ENCODE measurements at regions not wholly inside any gene's neighbourhood (a gene's known extent, or its start where the extent isn't known, plus 50 kb on each side); places are given as distances from the start of the nearest gene placed in this dataset.

DNA sequence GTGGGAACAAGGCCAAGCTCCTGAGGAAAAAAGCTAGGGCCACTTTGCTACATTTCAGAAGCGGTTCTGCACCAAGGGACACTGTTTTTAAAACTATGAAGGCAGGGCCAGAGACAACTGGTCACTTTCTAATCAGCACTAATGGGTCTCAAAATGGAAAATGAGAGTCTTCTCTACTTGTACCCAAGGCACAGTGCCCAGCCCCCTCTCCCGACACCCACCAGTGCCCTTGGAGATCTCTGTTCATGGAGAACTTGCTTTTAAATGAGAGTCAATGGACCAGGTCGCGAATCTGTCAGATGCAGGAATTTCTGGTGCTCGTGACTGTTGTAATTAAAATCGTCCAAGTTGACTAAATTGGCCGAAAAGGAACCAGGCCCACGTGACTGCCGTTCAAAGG, 591.6 kb downstream of the BCOR start:
- Histone ChIP-seq H3K9me3 (replicated peaks; ENCODE audit: control insufficient read depth, low read depth, low read length) (peaks cover 10% of the 10 kb centered on the region), H3K27ac (ENCODE audit: low read length) (no peak overlapping the region), H3K27me3 (ENCODE audit: control insufficient read depth, insufficient read depth, low read length) (peaks cover 35% of the 10 kb centered on the region), H3K36me3 (ENCODE audit: control insufficient read depth, insufficient read depth, low read length) (no peaks in the 10 kb centered on the region), H3K4me1 (ENCODE audit: control insufficient read depth, insufficient read depth, low read length) (peaks cover 4% of the 10 kb centered on the region), H3K4me3 (ENCODE audit: low read length) (no peak overlapping the region)
- WGBS (ENCODE audit: insufficient coverage) = 88% methylated on average over 6 of the region's 9 CpGs
- DNase-seq = no peak

DNA sequence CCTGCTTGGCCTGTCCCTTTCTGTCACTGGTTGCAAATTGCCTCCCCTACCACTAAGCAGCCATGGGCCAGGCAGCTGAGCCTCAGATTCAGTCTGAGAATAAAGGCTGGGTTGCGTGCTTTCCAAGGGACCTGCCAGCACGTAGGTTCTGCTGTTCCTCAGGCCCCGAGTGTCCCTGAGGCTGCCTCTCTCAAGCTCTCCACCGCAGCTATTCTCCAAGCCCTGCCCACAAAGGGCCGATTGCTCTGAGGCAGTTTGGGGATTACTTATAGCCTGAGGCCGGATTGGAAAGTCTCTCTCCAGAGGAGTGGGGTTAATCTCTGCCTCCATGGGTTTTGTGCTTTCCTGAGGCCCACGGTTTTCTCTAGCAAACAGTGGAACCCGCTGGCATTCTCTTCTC, 590.7 kb downstream of the BCOR start:
- Histone ChIP-seq H3K4me3 (ENCODE audit: low read length) (no peak overlapping the region), H3K27me3 (ENCODE audit: control insufficient read depth, insufficient read depth, low read length) (peaks cover 33% of the 10 kb centered on the region), H3K36me3 (ENCODE audit: control insufficient read depth, insufficient read depth, low read length) (no peaks in the 10 kb centered on the region), H3K4me1 (ENCODE audit: control insufficient read depth, insufficient read depth, low read length) (peaks cover 3% of the 10 kb centered on the region), H3K9me3 (replicated peaks; ENCODE audit: control insufficient read depth, low read depth, low read length) (peaks cover 10% of the 10 kb centered on the region), H3K27ac (ENCODE audit: low read length) (no peak overlapping the region)
- DNase-seq = no peak
- 61% methylated on average over 3 of the region's 8 CpGs for WGBS (ENCODE audit: insufficient coverage)

DNA sequence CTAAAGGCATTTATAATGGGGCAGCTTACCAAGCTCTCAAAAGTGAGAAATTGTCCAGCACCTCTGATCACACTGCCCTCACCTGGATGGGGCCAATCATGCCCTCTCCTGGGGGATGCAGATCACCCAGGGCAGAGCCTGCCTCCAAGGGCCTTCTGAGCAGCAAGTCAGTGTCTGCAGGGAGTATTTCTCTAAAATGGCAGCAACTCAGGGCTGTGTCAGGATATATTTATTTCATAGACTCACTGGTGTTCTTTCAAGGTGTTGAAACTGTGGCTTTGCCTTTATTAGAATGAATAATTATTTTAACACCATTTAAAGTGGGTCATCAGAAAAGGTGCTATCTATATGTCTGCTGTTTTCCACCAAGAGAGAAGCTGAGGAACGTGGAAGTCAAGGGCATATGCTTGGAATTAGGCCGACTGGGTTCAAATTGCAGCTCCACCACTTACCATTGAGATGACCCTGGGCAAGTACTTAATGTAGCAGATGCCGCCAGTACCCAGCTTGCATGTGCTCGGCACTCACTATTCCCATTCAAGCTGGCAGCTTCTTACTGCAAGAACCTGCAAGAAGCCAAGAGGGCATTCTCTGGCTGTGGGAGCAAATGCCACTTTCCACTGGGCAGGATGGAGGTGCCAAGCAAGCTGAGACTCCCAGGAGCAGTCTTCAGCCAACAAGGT, 590.0 kb downstream of the BCOR start:
- H3K27me3 ChIP-seq (ENCODE audit: control insufficient read depth, insufficient read depth, low read length) = peaks cover 35% of the 10 kb centered on the region
- DNase-seq = no peak
- no peak overlapping the region for H3K27ac ChIP-seq (ENCODE audit: low read length)
- peaks cover 10% of the 10 kb centered on the region for H3K9me3 ChIP-seq (replicated peaks; ENCODE audit: control insufficient read depth, low read depth, low read length)
- WGBS (ENCODE audit: insufficient coverage) = 92% methylated on average over 4 of the region's 4 CpGs
- H3K4me3 ChIP-seq (ENCODE audit: low read length) = no peak overlapping the region
- peaks cover 3% of the 10 kb centered on the region for H3K4me1 ChIP-seq (ENCODE audit: control insufficient read depth, insufficient read depth, low read length)
- no peaks in the 10 kb centered on the region for H3K36me3 ChIP-seq (ENCODE audit: control insufficient read depth, insufficient read depth, low read length)

DNA sequence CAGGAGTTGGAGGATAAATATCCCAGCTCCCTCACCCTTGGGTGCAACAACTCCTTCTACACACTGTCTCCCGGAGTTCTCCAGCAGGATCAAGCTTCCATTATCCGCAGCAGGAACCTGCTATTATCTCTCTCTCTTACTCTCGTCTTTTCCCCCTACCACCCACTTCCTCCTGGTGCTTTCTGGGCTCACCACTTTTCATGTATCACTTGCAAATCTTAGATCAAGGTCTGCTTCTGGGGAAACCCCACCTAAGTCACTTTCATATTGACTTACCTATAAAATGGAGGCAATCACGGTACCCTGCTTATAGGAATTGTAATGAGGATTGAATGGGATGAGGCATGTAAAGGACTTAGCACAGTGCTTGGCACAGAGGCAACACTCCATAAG, 589.5 kb downstream of the BCOR start:
- H3K4me3 ChIP-seq (ENCODE audit: low read length) = no peak overlapping the region
- H3K4me1 ChIP-seq (ENCODE audit: control insufficient read depth, insufficient read depth, low read length) = peaks cover 3% of the 10 kb centered on the region
- H3K27ac ChIP-seq (ENCODE audit: low read length) = no peak overlapping the region
- H3K9me3 ChIP-seq (replicated peaks; ENCODE audit: control insufficient read depth, low read depth, low read length) = peaks cover 10% of the 10 kb centered on the region
- peaks cover 38% of the 10 kb centered on the region for H3K27me3 ChIP-seq (ENCODE audit: control insufficient read depth, insufficient read depth, low read length)
- no peak for DNase-seq
- H3K36me3 ChIP-seq (ENCODE audit: control insufficient read depth, insufficient read depth, low read length) = no peaks in the 10 kb centered on the region
- WGBS (ENCODE audit: insufficient coverage) = 87% methylated on average over 3 of the region's 4 CpGs

DNA sequence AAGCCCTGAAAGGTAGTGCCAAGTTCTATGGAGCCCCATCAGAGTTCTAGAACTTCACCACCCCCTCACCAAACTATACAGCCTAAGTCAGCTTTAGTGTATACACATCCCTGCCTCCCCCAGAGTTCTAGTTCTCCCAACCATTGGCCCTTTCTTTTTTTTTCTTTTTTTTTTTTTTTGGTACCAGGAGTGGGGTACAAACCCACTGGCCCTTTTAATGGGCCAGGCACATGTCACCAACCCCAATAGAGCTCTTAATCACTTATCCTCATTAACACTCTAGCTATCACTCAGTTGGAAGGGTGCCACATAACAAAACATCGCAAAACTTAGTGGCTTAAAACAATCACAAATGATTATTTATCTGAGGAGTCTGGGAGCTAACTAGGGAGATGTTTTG, 588.6 kb downstream of the BCOR start:
- Histone ChIP-seq H3K27me3 (ENCODE audit: control insufficient read depth, insufficient read depth, low read length) (peaks cover 42% of the 10 kb centered on the region), H3K4me3 (ENCODE audit: low read length) (no peak overlapping the region), H3K36me3 (ENCODE audit: control insufficient read depth, insufficient read depth, low read length) (no peaks in the 10 kb centered on the region), H3K4me1 (ENCODE audit: control insufficient read depth, insufficient read depth, low read length) (peaks cover 3% of the 10 kb centered on the region), H3K27ac (ENCODE audit: low read length) (no peak overlapping the region), H3K9me3 (replicated peaks; ENCODE audit: control insufficient read depth, low read depth, low read length) (peaks cover 10% of the 10 kb centered on the region)
- no peak for DNase-seq
- no CpG with 5 or more reads among the region's 1 CpG for WGBS (ENCODE audit: insufficient coverage)

DNA sequence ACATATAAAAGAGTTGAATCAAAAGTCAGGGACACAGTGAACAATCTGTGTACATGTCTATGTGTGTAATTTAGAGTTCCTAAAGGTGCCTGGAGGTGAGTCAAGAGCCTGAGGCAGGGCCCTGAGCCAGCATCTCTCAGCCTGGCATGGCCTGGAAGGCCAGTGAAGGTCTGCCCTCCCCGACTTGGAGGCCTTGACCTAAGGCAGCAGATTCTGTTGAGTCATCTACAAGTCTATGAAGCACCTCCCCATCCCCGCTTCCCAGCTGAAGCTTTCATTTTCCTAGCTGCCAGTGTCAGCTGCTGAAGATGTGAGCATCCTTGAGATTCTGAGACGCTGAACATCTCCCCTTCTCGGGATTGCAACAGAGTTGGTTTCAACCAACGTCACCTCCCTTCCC, 583.9 kb downstream of the BCOR start:
- 80% methylated on average over 5 of the region's 5 CpGs for WGBS (ENCODE audit: insufficient coverage)
- Histone ChIP-seq H3K9me3 (replicated peaks; ENCODE audit: control insufficient read depth, low read depth, low read length) (peaks cover 10% of the 10 kb centered on the region), H3K27ac (ENCODE audit: low read length) (no peak overlapping the region), H3K4me3 (ENCODE audit: low read length) (no peak overlapping the region), H3K36me3 (ENCODE audit: control insufficient read depth, insufficient read depth, low read length) (no peaks in the 10 kb centered on the region), H3K4me1 (ENCODE audit: control insufficient read depth, insufficient read depth, low read length) (peaks cover 32% of the 10 kb centered on the region), H3K27me3 (ENCODE audit: control insufficient read depth, insufficient read depth, low read length) (peaks cover 54% of the 10 kb centered on the region)
- no peak for DNase-seq

DNA sequence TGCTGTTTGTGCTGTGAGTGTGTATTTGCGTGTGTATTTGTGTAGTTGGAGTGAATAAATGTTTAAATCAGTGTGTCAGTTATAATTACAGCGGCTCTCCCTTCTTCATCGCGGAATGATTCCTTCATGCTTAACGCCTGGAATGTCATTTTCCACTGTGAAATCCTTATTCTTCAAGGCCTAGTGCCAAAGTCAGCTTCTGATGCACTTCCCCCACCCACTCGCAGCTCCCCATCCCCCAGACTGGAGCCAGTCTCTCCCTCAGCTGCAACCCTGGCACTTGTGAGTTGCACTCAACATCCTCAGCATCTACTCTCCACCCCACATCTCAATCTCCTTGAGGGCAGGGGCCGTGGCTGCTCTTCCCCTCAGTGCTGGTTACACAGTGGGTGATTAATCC, 583.0 kb downstream of the BCOR start:
- WGBS (ENCODE audit: insufficient coverage) = 48% methylated on average over 6 of the region's 7 CpGs
- H3K27ac ChIP-seq (ENCODE audit: low read length) = no peak overlapping the region
- H3K27me3 ChIP-seq (ENCODE audit: control insufficient read depth, insufficient read depth, low read length) = peaks cover 58% of the 10 kb centered on the region
- H3K9me3 ChIP-seq (replicated peaks; ENCODE audit: control insufficient read depth, low read depth, low read length) = peaks cover under 1% of the 10 kb centered on the region
- no peak overlapping the region for H3K4me3 ChIP-seq (ENCODE audit: low read length)
- peaks cover 41% of the 10 kb centered on the region for H3K4me1 ChIP-seq (ENCODE audit: control insufficient read depth, insufficient read depth, low read length)
- DNase-seq = peak; percentile 70
- H3K36me3 ChIP-seq (ENCODE audit: control insufficient read depth, insufficient read depth, low read length) = no peaks in the 10 kb centered on the region

DNA sequence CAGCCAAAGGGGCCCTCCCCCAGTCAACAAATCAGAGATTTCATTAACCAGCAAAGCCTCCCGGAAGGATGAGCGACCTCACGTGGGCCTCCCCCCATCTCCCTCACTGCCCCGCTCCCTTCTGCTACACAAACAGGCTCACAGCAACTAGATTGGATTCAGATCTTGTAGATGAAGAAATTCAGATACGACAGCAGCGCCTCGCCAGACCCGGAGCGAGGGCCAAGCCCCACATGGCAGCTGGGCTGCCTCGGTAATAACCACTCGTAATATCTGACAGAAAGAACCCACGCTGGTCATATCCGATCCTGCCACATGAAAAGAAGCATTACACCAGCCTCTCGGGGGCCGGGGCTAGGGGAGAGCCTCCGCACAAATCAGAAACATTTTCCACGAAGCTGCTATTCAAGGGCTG, 581.3 kb downstream of the BCOR start:
- no peak for DNase-seq
- Histone ChIP-seq H3K9me3 (replicated peaks; ENCODE audit: control insufficient read depth, low read depth, low read length) (no peaks in the 10 kb centered on the region), H3K36me3 (ENCODE audit: control insufficient read depth, insufficient read depth, low read length) (no peaks in the 10 kb centered on the region), H3K4me3 (ENCODE audit: low read length) (no peak overlapping the region), H3K27me3 (ENCODE audit: control insufficient read depth, insufficient read depth, low read length) (peaks cover 63% of the 10 kb centered on the region), H3K27ac (ENCODE audit: low read length) (no peak overlapping the region), H3K4me1 (ENCODE audit: control insufficient read depth, insufficient read depth, low read length) (peaks cover 42% of the 10 kb centered on the region)
- WGBS (ENCODE audit: insufficient coverage) = 67% methylated on average over 10 of the region's 17 CpGs

DNA sequence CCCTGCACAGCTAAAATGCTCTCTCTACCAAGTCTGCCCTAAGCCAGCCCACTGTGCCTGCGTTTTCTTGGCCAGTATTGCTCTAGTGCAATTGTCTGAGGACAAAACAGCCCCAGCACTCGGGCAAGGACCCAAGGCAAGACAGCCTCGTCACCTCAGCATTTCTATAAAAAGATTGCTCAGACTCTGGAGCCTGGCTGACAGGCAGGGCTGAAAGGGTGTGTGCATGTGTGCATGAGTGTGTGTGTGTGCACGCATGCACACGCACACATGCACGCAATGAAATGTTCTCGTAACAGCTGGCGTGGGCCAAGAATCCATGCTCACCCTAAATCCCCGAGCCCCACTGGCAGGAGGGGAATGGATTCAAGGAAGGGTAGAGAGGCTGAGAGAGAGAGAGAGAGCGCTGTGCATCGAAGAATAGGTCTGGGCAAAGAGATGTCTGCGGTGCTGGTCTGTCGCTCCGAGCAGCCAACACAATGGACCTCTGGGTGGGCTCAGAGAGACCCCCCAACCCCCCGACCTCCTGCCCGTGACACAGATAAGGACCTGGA, 579.2 kb downstream of the BCOR start:
- peak; percentile 49 for DNase-seq
- no peak overlapping the region for H3K4me3 ChIP-seq (ENCODE audit: low read length)
- peaks cover 65% of the 10 kb centered on the region for H3K27me3 ChIP-seq (ENCODE audit: control insufficient read depth, insufficient read depth, low read length)
- H3K27ac ChIP-seq (ENCODE audit: low read length) = peak overlapping the region; percentile 69
- H3K4me1 ChIP-seq (ENCODE audit: control insufficient read depth, insufficient read depth, low read length) = peaks cover 49% of the 10 kb centered on the region
- peaks cover 3% of the 10 kb centered on the region for H3K9me3 ChIP-seq (replicated peaks; ENCODE audit: control insufficient read depth, low read depth, low read length)
- H3K36me3 ChIP-seq (ENCODE audit: control insufficient read depth, insufficient read depth, low read length) = no peaks in the 10 kb centered on the region
- WGBS (ENCODE audit: insufficient coverage) = 46% methylated on average over 15 of the region's 16 CpGs

DNA sequence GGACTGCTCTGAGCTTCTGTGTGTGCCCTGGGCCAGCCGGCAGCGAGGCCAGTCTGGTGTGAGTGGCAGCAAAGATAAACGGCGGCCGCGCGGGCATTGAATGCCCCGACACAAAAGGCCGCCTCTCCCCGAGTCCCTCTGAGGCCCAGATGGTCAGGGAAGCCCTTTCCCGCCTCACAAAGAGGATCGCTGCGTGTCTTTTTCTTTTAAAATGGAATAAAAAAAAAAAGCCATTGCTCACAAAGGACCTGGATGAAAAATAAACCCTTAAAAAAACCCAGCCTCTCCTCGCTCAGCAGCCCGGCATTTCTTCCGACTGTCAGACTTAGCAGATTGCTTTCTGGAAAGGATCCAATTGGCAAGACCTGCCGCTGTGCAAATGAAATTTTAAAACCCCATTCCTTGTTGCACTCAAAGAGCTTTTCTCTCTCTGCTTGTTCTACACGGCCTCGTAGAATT, 578.7 kb downstream of the BCOR start:
- peaks cover 63% of the 10 kb centered on the region for H3K27me3 ChIP-seq (ENCODE audit: control insufficient read depth, insufficient read depth, low read length)
- WGBS (ENCODE audit: insufficient coverage) = 34% methylated on average over 8 of the region's 19 CpGs
- peak; percentile 93 for DNase-seq
- peak overlapping the region; percentile 69 for H3K27ac ChIP-seq (ENCODE audit: low read length)
- peaks cover 49% of the 10 kb centered on the region for H3K4me1 ChIP-seq (ENCODE audit: control insufficient read depth, insufficient read depth, low read length)
- no peak overlapping the region for H3K4me3 ChIP-seq (ENCODE audit: low read length)
- H3K9me3 ChIP-seq (replicated peaks; ENCODE audit: control insufficient read depth, low read depth, low read length) = peaks cover 7% of the 10 kb centered on the region
- no peaks in the 10 kb centered on the region for H3K36me3 ChIP-seq (ENCODE audit: control insufficient read depth, insufficient read depth, low read length)

Data from muscle of leg (tissue), 3 donors.